ENCODE measurements at regions not wholly inside any gene's neighbourhood (a gene's known extent, or its start where the extent isn't known, plus 50 kb on each side); places are given as distances from the start of the nearest gene placed in this dataset.

DNA sequence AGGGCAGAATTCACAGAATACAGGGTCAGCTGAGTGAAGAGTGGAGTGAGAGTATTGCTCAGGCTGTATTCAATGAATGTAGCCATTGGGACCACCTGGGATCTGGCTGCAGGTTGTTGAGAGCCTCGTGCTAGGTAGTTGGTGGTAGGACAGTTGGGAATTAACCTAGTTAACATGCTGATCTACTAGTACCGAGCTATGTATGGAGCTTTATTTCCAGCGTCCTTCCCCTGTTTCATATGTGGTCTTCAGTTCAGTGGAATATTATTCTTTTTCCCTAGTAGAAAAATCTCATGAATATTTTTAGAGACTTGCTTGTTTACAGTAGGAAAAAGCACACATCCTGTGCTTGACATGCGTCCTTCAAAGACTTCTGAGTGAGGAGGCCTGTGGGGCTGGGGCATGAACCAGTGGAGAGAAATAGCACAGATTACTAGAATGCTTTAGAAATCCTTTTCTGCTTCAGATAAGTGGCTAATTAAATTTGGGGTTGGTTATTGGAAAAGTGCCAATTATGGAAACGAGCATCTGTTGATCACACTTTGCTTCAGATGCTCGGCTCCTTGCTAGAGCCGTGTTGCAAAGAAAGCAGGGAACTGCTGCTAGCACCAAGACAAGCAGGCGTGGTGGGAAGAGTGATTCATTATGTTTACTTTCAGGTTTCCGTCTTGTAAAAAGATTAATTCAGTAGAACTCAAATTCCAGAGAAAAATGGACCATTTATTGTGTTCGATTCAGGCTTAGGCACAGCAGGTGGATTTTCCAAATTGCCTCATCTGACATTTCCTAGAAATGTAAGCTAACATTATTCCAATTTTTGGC lies 53.6 kb downstream of the ARF6 start:
- H3K9me3 ChIP-seq (replicated peaks; ENCODE audit: low read length): no peaks in the 10 kb centered on the region
- no peak overlapping the region for H3K4me3 ChIP-seq (ENCODE audit: low read length)
- peak overlapping the region; percentile 21 for H3K4me2 ChIP-seq (ENCODE audit: low read length)
- no peak overlapping the region for H3K9ac ChIP-seq (ENCODE audit: low read depth, low read length)
- no peaks in the 10 kb centered on the region for H3K27me3 ChIP-seq (ENCODE audit: control insufficient read depth, insufficient read depth, low read length)
- no peaks in the 10 kb centered on the region for H3K36me3 ChIP-seq (ENCODE audit: insufficient read depth, low read length)
- peaks cover 19% of the 10 kb centered on the region for H3K4me1 ChIP-seq (ENCODE audit: control insufficient read depth, insufficient read depth, low read length)

DNA sequence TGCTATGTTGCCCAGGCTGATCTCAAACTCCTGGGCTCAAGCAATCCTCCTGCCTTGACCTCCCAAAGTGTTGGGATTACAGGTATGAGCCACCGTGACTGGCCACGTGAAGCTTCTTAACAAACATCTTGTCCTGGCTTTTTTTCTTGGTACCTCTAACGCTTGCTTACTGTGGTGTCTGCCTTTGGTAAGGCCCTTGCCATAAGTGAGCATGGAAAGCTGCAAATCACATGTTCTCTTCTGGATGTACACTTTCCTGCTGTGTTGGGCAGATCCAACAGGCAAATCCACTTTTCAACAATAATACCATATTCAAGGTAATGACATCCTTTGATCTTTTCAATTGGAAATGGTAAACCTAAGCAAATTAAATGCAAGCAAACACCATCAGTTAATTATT lies 54.6 kb downstream of the ARF6 start:
- Histone ChIP-seq H3K36me3 (ENCODE audit: insufficient read depth, low read length) (no peaks in the 10 kb centered on the region), H3K4me3 (ENCODE audit: low read length) (no peak overlapping the region), H3K9me3 (replicated peaks; ENCODE audit: low read length) (no peaks in the 10 kb centered on the region), H3K4me1 (ENCODE audit: control insufficient read depth, insufficient read depth, low read length) (peaks cover 19% of the 10 kb centered on the region), H3K27me3 (ENCODE audit: control insufficient read depth, insufficient read depth, low read length) (no peaks in the 10 kb centered on the region), H3K9ac (ENCODE audit: low read depth, low read length) (no peak overlapping the region), H3K4me2 (ENCODE audit: low read length) (no peak overlapping the region)

DNA sequence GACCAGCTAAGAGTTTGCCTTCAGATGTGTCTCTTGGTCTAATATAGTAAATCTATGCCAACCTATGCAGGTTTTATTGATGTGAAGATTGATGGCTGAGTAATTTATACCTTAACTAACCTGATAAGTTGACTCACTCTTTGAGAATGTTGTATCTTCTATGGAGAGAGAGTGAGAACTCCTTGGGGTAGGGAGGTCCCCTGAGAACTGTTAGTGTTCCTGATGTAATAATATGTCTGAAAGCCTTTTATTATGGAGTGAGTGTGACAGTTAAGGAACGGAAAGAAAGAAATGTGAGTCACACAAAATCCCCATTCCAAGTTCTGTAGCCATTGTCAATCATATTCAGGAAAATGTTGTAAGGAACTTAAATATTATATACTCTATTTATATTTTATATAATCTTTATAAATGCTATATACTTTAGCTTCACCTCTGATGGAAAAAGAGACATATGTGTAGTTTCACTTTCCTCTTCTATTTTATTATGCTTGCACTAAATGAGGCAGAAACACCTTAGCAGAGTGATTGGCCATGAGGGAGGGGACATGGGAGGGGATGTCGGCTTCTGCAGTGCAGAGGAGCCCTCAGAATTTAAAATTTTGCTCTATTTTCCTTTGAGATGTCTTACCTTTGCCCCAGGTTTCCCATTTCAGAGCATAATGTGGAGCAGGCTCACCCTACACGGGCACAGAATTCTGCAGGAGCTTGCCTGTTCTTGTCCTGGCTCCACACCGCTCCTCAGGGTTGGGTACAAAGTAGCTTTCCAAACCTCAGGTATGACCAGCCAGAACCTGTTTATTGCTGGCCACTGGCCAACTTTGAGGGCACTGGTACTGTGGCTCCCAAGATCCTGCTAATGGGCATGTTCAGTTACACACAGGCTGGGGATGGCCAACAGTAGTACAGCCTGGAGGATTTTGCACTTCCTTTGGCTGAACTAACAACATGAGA lies 57.7 kb downstream of the ARF6 start:
- Histone ChIP-seq H3K4me3 (ENCODE audit: low read length) (no peak overlapping the region), H3K4me1 (ENCODE audit: control insufficient read depth, insufficient read depth, low read length) (peaks cover 24% of the 10 kb centered on the region), H3K9ac (ENCODE audit: low read depth, low read length) (no peak overlapping the region), H3K36me3 (ENCODE audit: insufficient read depth, low read length) (no peaks in the 10 kb centered on the region), H3K9me3 (replicated peaks; ENCODE audit: low read length) (no peaks in the 10 kb centered on the region), H3K4me2 (ENCODE audit: low read length) (no peak overlapping the region), H3K27me3 (ENCODE audit: control insufficient read depth, insufficient read depth, low read length) (no peaks in the 10 kb centered on the region)

DNA sequence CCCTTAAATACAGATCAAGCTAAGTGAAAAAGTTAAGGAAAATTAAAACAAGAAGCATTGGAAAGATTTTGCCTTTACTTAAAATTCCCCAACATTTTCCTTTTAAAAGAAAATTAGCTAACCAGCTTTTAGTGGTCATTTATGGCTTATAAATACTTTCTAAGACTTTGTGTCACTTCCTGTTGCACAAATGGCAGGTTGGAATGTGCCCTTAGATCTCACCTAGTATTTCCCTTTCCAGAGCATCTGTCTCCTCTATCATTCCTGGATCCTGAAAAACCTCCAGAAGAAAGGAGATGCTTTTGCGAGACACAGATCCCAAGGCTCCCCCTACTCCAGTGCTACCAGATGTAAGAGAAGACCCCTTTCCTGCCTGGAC lies 58.3 kb downstream of the ARF6 start:
- Histone ChIP-seq H3K4me3 (ENCODE audit: low read length) (no peak overlapping the region), H3K9me3 (replicated peaks; ENCODE audit: low read length) (no peaks in the 10 kb centered on the region), H3K27me3 (ENCODE audit: control insufficient read depth, insufficient read depth, low read length) (no peaks in the 10 kb centered on the region), H3K4me2 (ENCODE audit: low read length) (no peak overlapping the region), H3K4me1 (ENCODE audit: control insufficient read depth, insufficient read depth, low read length) (peaks cover 22% of the 10 kb centered on the region), H3K36me3 (ENCODE audit: insufficient read depth, low read length) (no peaks in the 10 kb centered on the region), H3K9ac (ENCODE audit: low read depth, low read length) (no peak overlapping the region)

DNA sequence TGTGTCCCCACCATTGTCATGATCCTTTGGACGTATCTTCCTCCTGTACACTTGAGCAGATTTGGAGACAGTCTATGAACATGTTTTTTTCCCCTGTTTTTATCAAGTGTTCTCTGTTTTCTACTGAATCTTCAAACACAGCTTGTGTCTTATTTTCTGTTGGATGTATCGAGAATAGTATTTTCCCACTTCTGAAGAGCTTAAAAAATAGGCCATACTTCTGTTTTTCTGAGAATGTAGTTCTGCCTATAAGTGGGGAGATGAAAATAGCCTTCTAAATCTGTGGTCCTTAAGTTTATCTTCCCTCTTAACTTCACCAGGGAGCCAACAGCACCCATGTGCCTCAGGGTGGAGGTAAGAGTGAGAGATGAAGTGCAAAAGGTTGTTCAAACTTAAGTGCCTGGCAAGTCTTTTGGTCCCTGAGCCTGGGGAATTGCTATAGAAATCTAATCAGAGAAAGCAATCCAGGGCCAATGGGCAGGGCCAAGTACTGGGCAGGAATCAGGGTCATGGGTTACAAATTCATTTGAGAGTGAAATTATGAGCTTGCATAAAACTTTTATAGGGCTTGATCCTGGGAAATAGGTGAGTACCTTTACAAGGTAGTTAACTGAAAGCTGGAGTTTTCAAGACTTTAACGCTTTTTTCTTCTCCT lies 58.9 kb downstream of the ARF6 start:
- no peaks in the 10 kb centered on the region for H3K27me3 ChIP-seq (ENCODE audit: control insufficient read depth, insufficient read depth, low read length)
- no peak overlapping the region for H3K9ac ChIP-seq (ENCODE audit: low read depth, low read length)
- no peak overlapping the region for H3K4me2 ChIP-seq (ENCODE audit: low read length)
- no peak overlapping the region for H3K4me3 ChIP-seq (ENCODE audit: low read length)
- H3K36me3 ChIP-seq (ENCODE audit: insufficient read depth, low read length): no peaks in the 10 kb centered on the region
- H3K4me1 ChIP-seq (ENCODE audit: control insufficient read depth, insufficient read depth, low read length): peaks cover 16% of the 10 kb centered on the region
- no peaks in the 10 kb centered on the region for H3K9me3 ChIP-seq (replicated peaks; ENCODE audit: low read length)

DNA sequence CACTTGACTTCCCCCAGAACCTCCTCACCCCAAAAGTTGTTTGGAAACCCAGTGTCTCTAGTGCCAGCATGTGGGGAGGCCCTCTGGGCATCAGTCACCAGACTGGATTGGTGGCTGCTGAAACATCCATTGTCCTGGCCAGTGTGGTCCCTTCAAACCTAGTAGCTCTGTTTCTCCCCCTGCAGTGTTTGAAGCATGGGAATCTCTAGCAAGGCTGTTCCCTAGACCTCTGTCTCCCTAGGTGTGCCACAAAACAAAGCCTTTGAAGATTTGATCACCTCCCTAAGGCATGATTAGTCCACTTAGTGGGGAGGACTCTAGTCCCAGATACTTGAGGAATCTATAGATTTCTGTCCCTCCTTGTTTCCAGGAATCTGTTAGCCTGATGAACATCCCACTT lies 60.3 kb downstream of the ARF6 start:
- no peaks in the 10 kb centered on the region for H3K9me3 ChIP-seq (replicated peaks; ENCODE audit: low read length)
- no peaks in the 10 kb centered on the region for H3K36me3 ChIP-seq (ENCODE audit: insufficient read depth, low read length)
- no peak overlapping the region for H3K4me2 ChIP-seq (ENCODE audit: low read length)
- H3K4me1 ChIP-seq (ENCODE audit: control insufficient read depth, insufficient read depth, low read length): peaks cover 14% of the 10 kb centered on the region
- no peak overlapping the region for H3K9ac ChIP-seq (ENCODE audit: low read depth, low read length)
- H3K27me3 ChIP-seq (ENCODE audit: control insufficient read depth, insufficient read depth, low read length): no peaks in the 10 kb centered on the region
- no peak overlapping the region for H3K4me3 ChIP-seq (ENCODE audit: low read length)

DNA sequence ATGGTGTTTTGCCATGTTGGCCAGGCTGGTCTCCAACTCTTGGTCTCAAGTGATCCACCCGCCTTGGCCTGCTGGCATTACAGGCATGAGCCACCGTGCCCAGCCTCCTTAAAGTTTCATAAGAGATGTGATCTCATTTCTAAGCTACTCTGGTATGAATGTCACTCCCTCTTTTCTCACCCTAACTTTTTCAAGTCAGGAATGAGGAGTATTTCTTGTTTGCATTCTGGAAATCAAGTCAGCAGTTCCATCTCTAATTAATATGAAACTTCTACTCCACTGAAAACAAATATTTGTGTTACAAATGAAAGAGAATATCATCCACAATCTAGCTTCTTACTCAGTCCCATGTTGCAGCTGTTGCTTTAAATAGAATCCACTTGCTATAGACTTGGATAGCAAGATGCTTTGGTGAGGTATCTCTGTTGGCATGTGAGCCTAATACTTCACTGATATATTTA lies 61.3 kb downstream of the ARF6 start:
- H3K4me3 ChIP-seq (ENCODE audit: low read length): no peak overlapping the region
- no peak overlapping the region for H3K4me2 ChIP-seq (ENCODE audit: low read length)
- peaks cover 14% of the 10 kb centered on the region for H3K4me1 ChIP-seq (ENCODE audit: control insufficient read depth, insufficient read depth, low read length)
- no peaks in the 10 kb centered on the region for H3K27me3 ChIP-seq (ENCODE audit: control insufficient read depth, insufficient read depth, low read length)
- no peaks in the 10 kb centered on the region for H3K36me3 ChIP-seq (ENCODE audit: insufficient read depth, low read length)
- no peaks in the 10 kb centered on the region for H3K9me3 ChIP-seq (replicated peaks; ENCODE audit: low read length)
- H3K9ac ChIP-seq (ENCODE audit: low read depth, low read length): no peak overlapping the region

DNA sequence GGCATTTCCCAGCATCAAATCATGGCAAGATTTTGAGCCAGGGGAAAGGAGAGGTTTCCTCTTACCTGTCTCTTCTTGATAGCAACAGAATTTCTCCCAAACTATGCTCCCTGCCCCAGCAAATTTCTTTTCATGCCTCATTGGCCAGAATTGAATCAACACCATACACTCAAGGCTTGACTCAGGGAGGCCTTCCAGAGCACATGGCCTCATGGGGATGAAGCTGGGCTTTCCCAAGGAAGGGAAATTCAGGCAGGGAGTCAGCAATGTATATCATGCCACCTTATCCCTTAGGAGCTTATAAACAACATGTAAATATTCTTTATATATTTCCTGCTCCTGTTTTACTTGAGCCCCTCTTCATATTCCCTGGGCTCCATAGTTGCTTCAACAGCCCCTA lies 62.1 kb downstream of the ARF6 start:
- H3K4me1 ChIP-seq (ENCODE audit: control insufficient read depth, insufficient read depth, low read length): peaks cover 14% of the 10 kb centered on the region

DNA sequence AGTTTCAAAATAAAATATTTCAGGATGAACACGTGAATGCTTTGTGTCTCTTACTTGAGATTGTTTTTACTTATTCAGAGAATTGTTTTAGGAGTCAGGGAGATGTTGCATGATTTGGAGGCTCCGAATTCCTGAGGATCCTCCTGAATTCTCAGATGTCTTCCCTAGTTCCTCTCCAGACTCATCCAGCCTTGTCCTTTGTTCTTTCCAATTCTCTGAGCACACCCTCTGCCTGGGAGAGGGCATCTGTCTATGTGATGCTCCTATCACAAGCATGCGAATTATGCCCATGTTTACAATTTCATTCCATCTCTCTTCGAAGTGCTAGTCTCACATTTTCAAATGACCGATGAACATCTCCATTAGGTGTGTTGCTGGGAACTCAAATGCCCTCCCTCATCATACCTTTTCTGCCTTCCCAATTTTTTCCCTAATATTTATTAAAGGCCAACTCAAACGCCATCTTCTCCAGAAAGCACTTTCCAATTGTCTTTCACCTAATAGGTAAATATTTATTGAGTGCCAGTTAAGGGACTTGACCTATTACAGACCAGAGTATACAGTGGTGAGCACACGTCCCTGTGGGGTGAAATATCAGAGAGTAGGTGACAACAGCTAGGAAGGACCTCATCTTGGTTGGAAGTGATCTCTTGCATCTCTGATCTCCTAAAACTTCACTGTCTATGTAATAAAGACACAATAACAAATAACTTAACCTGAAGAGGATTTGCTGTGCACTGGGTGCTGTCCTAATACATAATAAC lies 64.4 kb downstream of the ARF6 start:
- no peaks in the 10 kb centered on the region for H3K36me3 ChIP-seq (ENCODE audit: insufficient read depth, low read length)
- peaks cover 10% of the 10 kb centered on the region for H3K4me1 ChIP-seq (ENCODE audit: control insufficient read depth, insufficient read depth, low read length)
- H3K27me3 ChIP-seq (ENCODE audit: control insufficient read depth, insufficient read depth, low read length): no peaks in the 10 kb centered on the region
- H3K4me2 ChIP-seq (ENCODE audit: low read length): no peak overlapping the region
- no peaks in the 10 kb centered on the region for H3K9me3 ChIP-seq (replicated peaks; ENCODE audit: low read length)
- no peak overlapping the region for H3K9ac ChIP-seq (ENCODE audit: low read depth, low read length)
- no peak overlapping the region for H3K4me3 ChIP-seq (ENCODE audit: low read length)

More for the DNA sequence above, 62.1 kb downstream of the ARF6 start:
- no peak overlapping the region for H3K4me3 ChIP-seq (ENCODE audit: low read length)
- H3K27me3 ChIP-seq (ENCODE audit: control insufficient read depth, insufficient read depth, low read length): no peaks in the 10 kb centered on the region
- no peaks in the 10 kb centered on the region for H3K36me3 ChIP-seq (ENCODE audit: insufficient read depth, low read length)
- no peak overlapping the region for H3K4me2 ChIP-seq (ENCODE audit: low read length)
- no peaks in the 10 kb centered on the region for H3K9me3 ChIP-seq (replicated peaks; ENCODE audit: low read length)
- H3K9ac ChIP-seq (ENCODE audit: low read depth, low read length): no peak overlapping the region

DNA sequence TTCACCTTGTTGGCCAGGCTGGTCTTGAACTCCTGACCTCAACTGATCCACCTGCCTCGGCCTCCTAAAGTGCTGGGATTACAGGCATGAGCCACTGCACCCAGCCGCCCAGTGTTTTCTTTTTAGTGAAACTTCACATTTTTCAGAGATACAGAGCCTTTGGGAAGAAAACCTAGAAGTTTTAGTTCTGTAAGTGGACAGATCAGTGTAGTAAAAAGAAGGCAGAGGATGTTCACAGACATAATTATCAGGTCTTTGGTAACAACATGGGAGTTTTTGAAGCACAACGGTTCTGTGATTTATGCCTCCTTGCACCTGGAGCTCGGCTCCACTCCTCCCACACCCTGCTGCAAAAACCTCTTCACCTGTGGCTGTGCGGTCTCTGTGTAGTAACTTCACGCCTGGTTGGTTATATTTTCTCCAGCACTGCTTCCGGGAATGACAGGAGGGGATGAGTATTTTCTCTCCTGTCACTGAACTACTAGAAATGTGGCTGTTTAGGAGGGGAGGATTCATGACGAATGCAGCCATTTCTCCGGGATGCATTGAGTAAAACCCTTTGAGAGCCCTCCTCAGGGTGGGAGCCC lies 67.0 kb downstream of the ARF6 start:
- Histone ChIP-seq H3K4me2 (ENCODE audit: low read length) (no peak overlapping the region), H3K4me3 (ENCODE audit: low read length) (no peak overlapping the region), H3K9ac (ENCODE audit: low read depth, low read length) (no peak overlapping the region), H3K9me3 (replicated peaks; ENCODE audit: low read length) (no peaks in the 10 kb centered on the region), H3K4me1 (ENCODE audit: control insufficient read depth, insufficient read depth, low read length) (peaks cover 4% of the 10 kb centered on the region), H3K27me3 (ENCODE audit: control insufficient read depth, insufficient read depth, low read length) (no peaks in the 10 kb centered on the region), H3K36me3 (ENCODE audit: insufficient read depth, low read length) (no peaks in the 10 kb centered on the region)

Measured in skeletal muscle satellite cell (primary cell).